CD4-positive, alpha-beta T cell (primary cell): ENCODE measurements at regions not wholly inside any gene's neighbourhood (a gene's known extent, or its start where the extent isn't known, plus 50 kb on each side); places are given as distances from the start of the nearest gene placed in this dataset.

ENCODE experiments used
- ATAC-seq: fragments of 200-7000 bp; cut with Tn5 transposase; one replicate; pipeline ENCODE4 v1.10.0; 2022; ENCODE audit warnings: mild to moderate bottlenecking; ENCODE audit not compliant: poor library complexity
- CTCF ChIA-PET: fragments of 350-600 bp; sonication (Branson Sonifier 250); formaldehyde crosslinking; loops from one replicate; lab custom pipeline; 2021; ENCODE audit warnings: antibody characterized with exemption, inconsistent platforms; lab: Charles Lee
- POLR2A ChIA-PET: fragments of 350-600 bp; sonication (Branson Sonifier 250); formaldehyde crosslinking; loops from one replicate; lab custom pipeline; 2021; ENCODE audit warnings: antibody characterized with exemption, inconsistent platforms; lab: Charles Lee
- DNase-seq, 14 experiments: peaks; one replicate each; pipeline ENCODE4 v3.0.0-alpha.2; 2013 to 2020; ENCODE audit warnings: mixed read lengths in 2 of 14
- H3K27ac ChIP-seq, 2 donors: one replicate each; pipeline versions ENCODE4 v1.5.1 to v1.7.0; 2013; ENCODE audit warnings: low read length in 2 of 2, low read depth in 1 of 2, mild to moderate bottlenecking in 1 of 2
- H3K27me3 ChIP-seq, 2 experiments: 1 replicate in 1 of 2; 2 replicates in 1 of 2; pipeline versions ENCODE4 v1.6.1 to v1.7.0; 2013; ENCODE audit warnings: low read length in 2 of 2, control low read depth in 1 of 2, mild to moderate bottlenecking in 1 of 2, moderate library complexity in 1 of 2; ENCODE audit not compliant: insufficient read depth in 2 of 2, control insufficient read depth in 1 of 2
- H3K36me3 ChIP-seq: one replicate; pipeline ENCODE4 v1.6.1; 2013; ENCODE audit warnings: low read length, control low read depth; ENCODE audit not compliant: insufficient read depth
- H3K4me1 ChIP-seq: one replicate; pipeline ENCODE4 v1.6.1; 2013; ENCODE audit warnings: low read length, control low read depth; ENCODE audit not compliant: insufficient read depth
- H3K4me3 ChIP-seq: one replicate; pipeline ENCODE4 v1.5.1; 2013; ENCODE audit warnings: mild to moderate bottlenecking, low read length, moderate library complexity
- H3K9me3 ChIP-seq, 2 experiments: 1 replicate in 1 of 2; 2 replicates in 1 of 2; pipeline versions ENCODE4 v1.6.1 to v1.7.0; 2013; ENCODE audit warnings: low read length in 2 of 2, mild to moderate bottlenecking in 2 of 2, control low read depth in 1 of 2, moderate library complexity in 1 of 2; ENCODE audit not compliant: control insufficient read depth in 1 of 2, insufficient read depth in 1 of 2
- H3K27ac Mint-ChIP-seq: one replicate; pipeline ENCODE4 v1.8.0; 2020; ENCODE audit warnings: mixed read lengths
- H3K27me3 Mint-ChIP-seq: one replicate; pipeline ENCODE4 v1.8.0; 2021; ENCODE audit warnings: mixed read lengths
- H3K36me3 Mint-ChIP-seq: one replicate; pipeline ENCODE4 v1.8.0; 2021; ENCODE audit warnings: low read depth, mixed read lengths
- H3K4me1 Mint-ChIP-seq: one replicate; pipeline ENCODE4 v1.8.0; 2021; ENCODE audit warnings: low read depth, mixed read lengths
- H3K4me3 Mint-ChIP-seq: one replicate; pipeline ENCODE4 v1.8.0; 2020; ENCODE audit warnings: mild to moderate bottlenecking, mixed read lengths
- H3K9me3 Mint-ChIP-seq: one replicate; pipeline ENCODE4 v1.8.0; 2020; ENCODE audit warnings: mixed read lengths
- intact Hi-C, 2 experiments: fragments of 100-400 bp; cut with DNase I in 1 of 2; cut with micrococcal nuclease in 1 of 2; formaldehyde crosslinking; loops; one replicate each; pipeline versions ENCODE4 v1.15.1 to v1.9.0; 2023 to 2025; cut with DNase I, micrococcal nuclease
- TF ChIP-seq, protein P1 (sequence below): fragments of 200-600 bp; IDR thresholded peaks from one replicate; pipeline ENCODE4 v1.8.0; 2022; ENCODE audit warnings: antibody characterized with exemption, mild to moderate bottlenecking

DNA sequence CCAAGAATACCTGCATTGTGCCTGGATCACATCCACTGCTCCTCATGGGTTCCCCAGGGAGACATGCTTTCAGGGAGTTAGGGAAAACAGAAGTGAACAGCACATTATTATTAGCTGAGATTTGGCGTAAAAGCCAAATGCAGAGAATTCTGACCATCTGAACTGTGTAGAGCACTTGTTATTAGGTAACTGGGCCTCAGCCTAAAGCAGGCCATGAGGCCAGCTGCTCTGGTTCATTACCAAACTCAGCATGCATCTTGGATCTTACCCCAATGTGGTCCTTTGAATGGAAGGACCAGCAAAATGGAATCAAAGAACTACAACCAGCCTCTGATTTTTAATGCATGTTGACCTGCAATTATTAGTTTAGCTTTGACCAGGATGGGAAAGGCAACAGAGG lies 322.3 kb downstream of the KCNS3 start:
- Histone ChIP-seq H3K4me3 (no peak overlapping the region), H3K4me1 (no peaks in the 10 kb centered on the region), H3K27me3 (no peaks in the 10 kb centered on the region), H3K36me3 (no peaks in the 10 kb centered on the region), H3K9me3 (no peaks in the 10 kb centered on the region), H3K27ac (no peak overlapping the region)
- CTCF ChIA-PET, result no interaction called here
- Mint-ChIP-seq H3K4me3 (no peak overlapping the region), H3K9me3 (no peaks in the 10 kb centered on the region), H3K27ac (no peak overlapping the region), H3K36me3 (no peaks in the 10 kb centered on the region), H3K27me3 (peaks cover 24% of the 10 kb centered on the region), H3K4me1 (no peaks in the 10 kb centered on the region)
- ATAC-seq, result no peak
- TF ChIP-seq, protein P1, sequence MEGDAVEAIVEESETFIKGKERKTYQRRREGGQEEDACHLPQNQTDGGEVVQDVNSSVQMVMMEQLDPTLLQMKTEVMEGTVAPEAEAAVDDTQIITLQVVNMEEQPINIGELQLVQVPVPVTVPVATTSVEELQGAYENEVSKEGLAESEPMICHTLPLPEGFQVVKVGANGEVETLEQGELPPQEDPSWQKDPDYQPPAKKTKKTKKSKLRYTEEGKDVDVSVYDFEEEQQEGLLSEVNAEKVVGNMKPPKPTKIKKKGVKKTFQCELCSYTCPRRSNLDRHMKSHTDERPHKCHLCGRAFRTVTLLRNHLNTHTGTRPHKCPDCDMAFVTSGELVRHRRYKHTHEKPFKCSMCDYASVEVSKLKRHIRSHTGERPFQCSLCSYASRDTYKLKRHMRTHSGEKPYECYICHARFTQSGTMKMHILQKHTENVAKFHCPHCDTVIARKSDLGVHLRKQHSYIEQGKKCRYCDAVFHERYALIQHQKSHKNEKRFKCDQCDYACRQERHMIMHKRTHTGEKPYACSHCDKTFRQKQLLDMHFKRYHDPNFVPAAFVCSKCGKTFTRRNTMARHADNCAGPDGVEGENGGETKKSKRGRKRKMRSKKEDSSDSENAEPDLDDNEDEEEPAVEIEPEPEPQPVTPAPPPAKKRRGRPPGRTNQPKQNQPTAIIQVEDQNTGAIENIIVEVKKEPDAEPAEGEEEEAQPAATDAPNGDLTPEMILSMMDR, result no peak
- DNase-seq, result no peak
- intact Hi-C loops, result no loop called here
- POLR2A ChIA-PET, result no interaction called here

DNA sequence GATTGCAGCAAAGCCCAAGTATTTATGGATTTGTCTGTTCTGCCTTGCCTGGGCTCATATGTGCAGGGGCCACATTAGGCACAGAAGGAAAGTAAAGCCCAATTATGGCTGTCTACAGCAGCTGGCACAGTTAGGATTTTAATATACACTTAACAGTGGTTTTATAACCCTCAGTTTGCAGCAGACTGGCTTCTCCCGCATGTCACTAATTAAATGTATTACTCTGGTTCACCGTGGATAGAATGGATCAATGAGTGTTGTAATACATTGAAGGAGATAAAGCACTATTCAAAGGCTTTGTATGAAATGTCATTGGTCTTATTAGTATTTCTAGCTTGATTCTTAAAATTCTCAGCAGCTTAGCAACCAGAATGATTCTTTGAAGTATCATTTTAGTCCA lies 320.2 kb downstream of the KCNS3 start:
- no peak for ATAC-seq
- DNase-seq, result no peak
- no peaks in the 10 kb centered on the region for H3K27me3 ChIP-seq
- POLR2A ChIA-PET, result no interaction called here
- TF ChIP-seq, protein P1, result no peak
- Mint-ChIP-seq H3K36me3 (no peaks in the 10 kb centered on the region), H3K4me1 (no peaks in the 10 kb centered on the region), H3K4me3 (no peak overlapping the region), H3K27ac (no peak overlapping the region), H3K9me3 (no peaks in the 10 kb centered on the region), H3K27me3 (peaks cover 28% of the 10 kb centered on the region)
- H3K27ac ChIP-seq, result no peak overlapping the region
- CTCF ChIA-PET, result no interaction called here
- H3K36me3 ChIP-seq, result no peaks in the 10 kb centered on the region
- intact Hi-C loops, result no loop called here
- H3K4me3 ChIP-seq, result no peak overlapping the region
- no peaks in the 10 kb centered on the region for H3K4me1 ChIP-seq
- no peaks in the 10 kb centered on the region for H3K9me3 ChIP-seq

DNA sequence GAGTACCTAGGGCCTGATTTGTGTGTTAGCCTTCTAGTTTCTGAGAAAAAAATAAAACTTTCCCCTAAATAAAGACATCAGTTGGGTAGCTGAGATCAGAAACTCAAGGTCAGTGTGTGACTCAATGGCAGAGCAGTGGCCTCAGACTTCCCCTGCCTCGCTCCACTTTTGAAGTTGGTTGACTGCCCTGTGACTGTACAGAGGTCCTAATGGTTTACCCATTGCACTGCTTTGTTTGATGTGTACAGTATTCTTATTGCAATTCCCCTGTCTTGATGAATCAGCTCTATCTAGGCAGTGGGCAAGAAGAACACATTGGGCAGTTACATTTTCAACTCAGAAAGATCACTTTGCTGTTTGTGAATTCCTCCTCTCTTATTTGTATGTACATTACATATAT lies 315.7 kb downstream of the KCNS3 start:
- Mint-ChIP-seq H3K27me3 (peaks cover 21% of the 10 kb centered on the region), H3K4me3 (no peak overlapping the region), H3K9me3 (no peaks in the 10 kb centered on the region), H3K36me3 (no peaks in the 10 kb centered on the region), H3K27ac (no peak overlapping the region), H3K4me1 (no peaks in the 10 kb centered on the region)
- DNase-seq (no peak), ATAC-seq (no peak)
- H3K9me3 ChIP-seq, result no peaks in the 10 kb centered on the region
- ChIA-PET POLR2A (no interaction called here), CTCF (no interaction called here)
- no peaks in the 10 kb centered on the region for H3K27me3 ChIP-seq
- TF ChIP-seq, protein P1, result no peak
- no peak overlapping the region for H3K27ac ChIP-seq
- no peak overlapping the region for H3K4me3 ChIP-seq
- H3K36me3 ChIP-seq, result no peaks in the 10 kb centered on the region
- no peaks in the 10 kb centered on the region for H3K4me1 ChIP-seq
- intact Hi-C loops, result no loop called here
